ENCODE measurements at regions not wholly inside any gene's neighbourhood (a gene's known extent, or its start where the extent isn't known, plus 50 kb on each side); places are given as distances from the start of the nearest gene placed in this dataset.

GRCh38 chr1:245079021-245079609 lies 75.7 kb upstream of the KIF26B start:
- Histone ChIP-seq H4K20me1 (replicated peaks; ENCODE audit: insufficient read depth) (no peaks in the 10 kb centered on the region), H3K36me3 (ENCODE audit: insufficient read depth) (peaks cover 5% of the 10 kb centered on the region; the same call in 1 of the 2 replicates), H3K9me2 (ENCODE audit: insufficient read depth) (no peaks in the 10 kb centered on the region), H3K4me1 (ENCODE audit: insufficient read depth) (no peaks in the 10 kb centered on the region), H2AFZ (no peak overlapping the region), H3K79me2 (replicated peaks; ENCODE audit: insufficient read depth) (no peaks in the 10 kb centered on the region), H3K27me3 (ENCODE audit: insufficient read depth) (no peaks in the 10 kb centered on the region), H3K4me2 (no peak overlapping the region), H3K4me3 (no peak overlapping the region), H3K27ac (ENCODE audit: low read depth) (no peak overlapping the region), H3F3A (replicated peaks; ENCODE audit: low read depth) (no peaks in the 10 kb centered on the region)
- Mint-ChIP-seq H3K27ac (no peak overlapping the region), H3K36me3 (ENCODE audit: low read depth) (peaks cover 12% of the 10 kb centered on the region), H3K4me1 (peaks cover 3% of the 10 kb centered on the region; the same call in 2 of the 3 replicates), H3K27me3 (ENCODE audit: insufficient read depth, low read depth, poor library complexity) (no peaks in the 10 kb centered on the region), H3K9me3 (peaks cover 10% of the 10 kb centered on the region; the same call in 2 of the 3 replicates), H3K4me3 (no peak overlapping the region)
- TF ChIP-seq ZNF462 (CRISPR knock-in tag; IDR thresholded peaks at IDR 0.05) = no peak
- no peak for TF ChIP-seq ZNF114 (CRISPR knock-in tag; IDR thresholded peaks at IDR 0.05)
- peak; percentile 65 for TF ChIP-seq CTCF (conservative IDR thresholded peaks at IDR 0.05; ENCODE audit: low read depth in 2 of 2)
- TF ChIP-seq CREB1 (CRISPR knock-in tag; IDR thresholded peaks at IDR 0.05; ENCODE audit: low read depth) = no peak
- ATAC-seq (no peak), DNase-seq (ENCODE audit: low spot score) (peak; percentile 42)
